Activated T-cell treated with anti-CD3 and anti-CD28 coated beads, Interleukin-2, amount 50 U/mL, for 1 hour (primary cell): ENCODE measurements at regions not wholly inside any gene's neighbourhood (a gene's known extent, or its start where the extent isn't known, plus 50 kb on each side); places are given as distances from the start of the nearest gene placed in this dataset.

Source experiments
- DNase-seq: peaks from one replicate; pipeline ENCODE4 v3.0.0-alpha.2; 2020

DNA sequence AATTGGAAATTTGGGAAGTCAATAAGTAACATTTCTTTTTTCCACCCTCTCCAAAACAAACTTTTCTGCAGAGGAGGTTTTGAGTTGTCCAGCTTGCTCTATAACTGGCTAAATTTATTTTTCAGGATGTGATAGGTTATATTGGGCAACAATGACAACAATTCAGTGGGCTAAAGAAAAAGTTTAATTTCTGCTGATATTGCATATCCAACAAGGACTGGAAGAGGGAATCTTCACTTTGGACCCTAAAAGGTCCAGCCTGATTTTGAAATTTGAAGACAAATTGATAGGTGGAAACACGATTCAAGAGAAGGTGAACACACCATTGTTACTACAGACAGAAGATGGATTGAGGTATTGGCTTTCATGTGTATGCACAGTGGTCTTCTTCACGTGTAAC lies 393.1 kb downstream of the BRINP1 start:
- no peak for DNase-seq

DNA sequence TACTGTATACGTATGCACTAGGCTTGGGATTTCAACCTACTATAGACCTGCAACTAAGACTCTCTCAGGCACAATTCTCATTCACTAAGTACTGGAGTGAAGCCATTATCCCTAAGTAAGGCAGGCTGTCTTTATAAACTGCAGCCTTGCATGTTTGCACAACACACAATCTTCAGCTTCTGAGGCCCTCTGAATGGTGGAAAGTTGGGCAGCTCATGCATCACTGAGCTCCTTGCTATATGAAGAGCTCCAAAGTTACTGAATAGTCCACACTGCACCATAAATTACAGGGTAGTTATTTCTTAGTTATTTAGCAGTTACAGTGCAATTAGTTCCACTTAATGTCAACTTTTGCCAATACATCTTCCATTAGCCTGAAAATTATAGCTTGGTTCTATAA lies 384.6 kb downstream of the BRINP1 start:
- no peak for DNase-seq

DNA sequence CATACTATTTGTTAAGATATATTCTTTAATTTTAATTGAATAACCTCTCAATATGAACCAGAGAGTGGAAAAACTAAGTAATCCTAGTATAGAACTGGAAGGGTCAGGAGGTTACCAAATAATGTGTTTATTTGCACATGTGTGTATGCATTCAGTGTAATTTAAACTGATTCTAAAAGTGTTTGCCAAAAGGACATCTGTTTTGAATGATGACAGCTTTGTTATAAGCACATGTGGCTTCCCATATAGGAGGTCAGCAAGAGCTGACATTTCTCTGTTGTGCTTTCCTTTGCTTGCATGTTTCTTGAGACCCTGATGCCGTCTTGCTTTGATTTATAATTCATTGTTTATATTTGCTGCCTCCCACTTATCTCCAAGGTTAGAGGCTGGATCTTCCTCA lies 383.4 kb downstream of the BRINP1 start:
- DNase-seq = no peak

DNA sequence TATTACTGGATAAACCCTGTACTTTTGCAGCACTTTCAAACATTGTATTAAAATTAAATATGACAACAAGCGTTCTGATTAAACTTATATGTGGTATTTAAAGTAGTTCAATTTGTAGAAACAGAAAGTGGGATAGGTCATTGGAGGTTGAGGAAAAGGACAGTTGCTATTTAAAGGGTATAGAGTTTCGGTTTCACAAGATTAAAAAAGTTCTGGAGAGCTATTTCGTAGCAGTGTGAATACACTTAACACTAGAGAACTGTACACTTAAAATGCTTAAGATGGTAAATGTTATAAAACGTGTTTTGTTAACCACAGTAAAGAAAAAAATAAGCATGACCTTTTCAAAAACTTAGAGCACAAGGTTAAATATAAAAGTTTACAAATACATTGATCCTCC lies 382.1 kb downstream of the BRINP1 start:
- no peak for DNase-seq

DNA sequence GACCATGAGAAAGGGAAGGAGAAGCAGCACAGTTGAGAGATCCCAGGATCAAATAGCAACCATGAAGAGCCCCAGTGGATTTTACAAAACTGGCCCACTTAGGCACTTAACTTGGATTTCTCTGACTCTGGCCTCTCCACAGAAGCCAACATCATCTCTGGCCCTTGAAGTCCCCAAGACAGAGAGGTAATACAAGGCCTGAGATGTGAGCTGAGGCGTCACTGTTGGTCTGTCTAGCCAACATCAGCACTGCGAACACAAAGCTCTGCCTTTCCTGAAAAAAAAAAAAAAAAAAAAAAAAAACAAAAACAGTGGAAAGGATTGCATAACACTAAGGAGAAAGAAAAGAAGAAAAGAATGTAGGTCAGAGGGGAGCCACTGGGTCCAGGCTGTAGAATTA lies 378.3 kb downstream of the BRINP1 start:
- no peak for DNase-seq

DNA sequence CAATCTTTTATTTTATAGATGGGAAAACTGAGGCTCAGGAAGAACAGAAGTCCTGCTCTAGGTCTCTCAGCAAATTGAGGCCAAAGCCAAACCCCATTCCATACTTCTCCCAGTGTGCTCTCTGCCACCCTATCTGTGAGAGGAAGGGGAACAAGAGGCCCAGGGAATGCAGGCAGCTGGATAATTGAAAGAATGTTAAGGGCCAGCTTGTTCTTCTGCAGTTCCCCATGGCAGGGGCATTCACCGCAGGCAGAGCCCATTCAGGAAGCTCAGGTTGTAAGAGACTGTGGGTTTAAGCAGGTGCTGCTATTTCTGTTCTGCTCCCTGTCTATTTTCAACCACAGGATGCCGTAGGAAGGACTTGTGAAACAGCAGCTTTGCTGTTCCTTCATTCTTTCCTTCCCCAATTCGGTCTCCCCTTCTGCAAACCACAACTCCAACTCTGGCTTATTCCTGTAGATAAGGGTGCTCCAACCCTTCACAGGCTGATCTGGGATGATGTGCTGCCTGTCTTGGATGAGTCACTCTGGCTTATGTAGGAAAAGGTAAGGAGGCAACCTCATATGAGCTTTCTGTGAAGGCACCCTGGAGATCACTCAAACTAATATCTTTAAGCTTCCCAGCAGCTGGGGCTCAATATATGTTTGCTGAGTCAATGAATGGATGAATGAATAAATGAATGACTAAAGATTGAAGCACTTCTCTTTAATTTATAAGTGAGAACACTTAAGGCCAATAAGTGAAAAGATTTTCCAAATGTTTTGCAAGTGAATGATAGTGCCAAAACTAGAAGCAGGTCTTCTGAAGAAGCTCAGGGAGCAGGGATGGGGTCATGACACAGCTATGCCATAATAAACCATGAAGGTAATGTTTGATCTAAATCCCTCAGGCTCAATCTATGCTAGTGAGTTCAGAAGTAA lies 377.6 kb downstream of the BRINP1 start:
- DNase-seq = no peak

DNA sequence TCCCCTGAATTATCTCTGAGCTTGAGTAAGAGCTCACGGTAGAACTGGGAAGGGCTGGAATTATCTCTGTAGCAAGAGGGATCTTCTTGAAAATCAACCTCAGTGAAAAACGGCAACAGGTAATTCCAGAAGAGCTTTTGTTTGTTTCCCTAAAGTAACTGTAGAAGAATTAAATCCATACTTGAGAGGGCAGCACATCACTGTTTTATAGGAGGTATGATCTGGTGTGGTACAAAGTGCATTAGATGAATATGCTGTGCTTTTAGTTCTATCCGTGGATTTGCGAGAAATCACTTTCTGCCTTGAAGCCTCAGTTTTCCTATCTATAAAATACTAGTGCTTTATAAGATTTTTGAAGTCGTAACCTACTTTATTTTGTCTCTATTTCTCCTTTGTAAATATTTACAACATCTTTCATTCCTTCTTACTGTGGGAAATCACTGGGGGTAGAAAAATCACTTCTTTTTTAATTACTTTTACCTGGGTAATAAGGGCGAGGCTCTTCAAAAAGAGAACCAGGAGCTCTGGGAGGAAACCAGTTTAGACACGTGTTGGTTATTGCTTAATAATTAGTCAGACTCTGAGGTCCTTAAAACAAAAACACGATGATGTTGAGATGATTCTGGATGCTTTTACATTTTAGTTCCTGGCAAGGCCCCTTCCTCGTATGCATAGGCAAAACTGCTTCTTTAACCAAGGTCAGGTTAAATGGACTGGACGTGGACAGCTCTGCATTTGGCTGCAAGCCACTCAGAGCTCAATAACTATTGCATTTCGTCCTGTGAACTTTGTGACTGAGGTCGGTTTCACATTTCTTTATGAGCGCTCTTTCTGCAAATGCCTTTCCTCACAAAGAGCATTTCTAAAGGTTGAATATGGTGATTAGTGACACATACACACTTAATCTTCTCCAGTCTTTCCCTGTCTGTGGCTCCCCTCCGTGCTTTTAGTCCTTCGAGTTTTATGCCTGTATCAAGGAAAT lies 376.1 kb downstream of the BRINP1 start:
- no peak for DNase-seq

DNA sequence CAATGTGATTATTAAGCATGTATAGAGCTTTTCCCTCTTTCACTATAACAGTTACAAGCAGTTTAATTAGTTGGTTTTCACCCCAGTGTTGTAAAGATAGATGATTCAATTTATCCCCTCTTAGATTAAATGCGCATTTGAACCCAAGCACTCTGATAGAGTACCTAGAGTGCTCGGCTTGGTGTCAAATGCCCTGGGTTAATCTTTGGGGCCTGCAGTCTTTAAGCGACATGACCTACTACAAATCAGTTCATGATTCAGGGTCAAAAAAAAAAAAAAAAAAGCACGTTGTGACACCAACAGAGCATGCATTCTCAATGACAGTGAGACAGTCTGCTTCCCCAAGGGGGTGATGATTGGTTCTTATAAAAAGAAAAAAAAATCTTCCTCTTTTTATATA lies 375.3 kb downstream of the BRINP1 start:
- no peak for DNase-seq

DNA sequence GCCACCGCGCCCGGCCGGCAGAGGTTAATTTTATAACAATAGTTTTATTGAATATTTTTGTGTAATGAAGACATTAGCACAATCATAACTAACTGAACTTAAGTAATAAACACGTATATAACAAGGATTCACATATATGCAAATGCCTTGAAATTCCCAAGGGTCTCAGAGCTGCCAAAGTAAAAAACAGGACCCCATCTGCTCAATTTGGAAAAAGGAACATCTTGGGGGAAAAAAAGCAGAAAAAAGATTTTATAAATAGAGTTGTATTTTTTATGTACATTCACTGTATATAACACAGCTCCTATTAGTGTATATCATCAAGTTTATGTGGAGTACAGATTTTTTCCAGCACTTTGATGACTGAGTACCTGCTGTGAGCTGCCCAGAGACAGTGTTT lies 366.7 kb downstream of the BRINP1 start:
- DNase-seq = no peak

DNA sequence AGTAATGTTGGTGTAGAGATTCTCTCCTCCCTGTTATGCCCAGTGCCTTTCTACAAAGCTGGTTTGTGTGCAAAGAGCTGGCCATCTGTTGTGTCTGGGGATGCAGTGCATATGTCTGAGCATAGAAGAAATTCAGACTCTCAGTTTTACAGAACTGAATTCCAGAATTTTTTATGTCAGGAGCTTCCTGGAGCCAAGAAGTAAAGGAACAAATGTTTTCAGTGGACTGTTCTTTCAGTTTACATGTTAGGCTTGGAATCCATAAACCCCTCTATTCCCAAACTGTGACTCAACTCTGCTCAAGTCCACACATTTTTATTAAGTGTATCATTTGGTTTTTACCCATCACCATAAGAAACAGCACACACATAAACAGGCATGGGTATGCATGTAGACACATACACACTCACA lies 366.0 kb downstream of the BRINP1 start:
- DNase-seq = no peak

DNA sequence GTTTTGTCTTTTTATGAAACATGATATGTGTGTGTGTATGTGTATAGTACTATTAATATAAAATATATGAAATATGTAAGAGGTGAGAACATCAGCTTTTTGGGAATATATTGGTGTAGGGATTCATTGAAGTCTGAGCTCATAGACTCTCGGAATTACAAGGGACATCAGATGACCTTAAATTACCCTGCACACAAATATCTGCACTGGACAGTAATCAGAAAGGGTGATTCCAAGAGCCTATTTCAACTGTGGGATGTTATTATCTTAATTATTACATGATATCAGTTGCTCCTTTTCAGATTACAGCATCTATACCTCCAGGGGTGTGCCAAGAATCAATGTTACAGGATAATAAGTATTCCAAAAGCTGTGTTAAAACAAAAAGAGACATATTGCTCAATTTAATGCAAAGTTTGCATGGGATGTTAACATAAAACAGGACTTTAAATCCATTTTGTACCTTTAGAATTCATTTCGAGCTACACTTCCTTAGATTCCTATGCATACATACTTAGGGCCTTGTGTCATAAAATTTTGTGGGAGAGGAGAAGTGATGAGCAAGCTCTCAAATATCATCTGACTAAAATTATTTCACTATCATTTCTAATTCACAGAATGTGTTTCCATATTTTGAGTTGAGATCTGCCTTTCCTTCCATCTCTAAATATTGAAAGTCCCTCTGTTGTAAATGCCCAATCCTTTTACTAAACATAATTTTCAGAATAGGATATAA lies 365.2 kb downstream of the BRINP1 start:
- no peak for DNase-seq

DNA sequence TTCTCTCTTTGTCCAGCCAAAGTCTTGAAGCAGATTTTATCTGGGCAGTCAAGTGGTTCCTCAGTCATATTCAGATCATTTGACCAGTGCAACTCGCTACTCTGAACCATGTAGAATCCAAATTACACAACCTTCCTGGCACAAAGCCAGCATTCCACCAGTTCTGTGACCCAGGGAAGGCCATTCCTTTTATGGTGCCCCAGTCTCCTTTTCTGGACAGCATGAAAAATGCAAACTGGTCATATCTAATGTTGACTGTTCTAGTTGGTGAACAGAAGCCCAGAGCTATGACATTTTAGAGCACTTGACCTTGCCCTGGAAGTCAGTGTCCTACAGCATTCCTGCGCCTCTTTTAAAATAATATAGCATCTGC lies 364.6 kb downstream of the BRINP1 start:
- DNase-seq = no peak

DNA sequence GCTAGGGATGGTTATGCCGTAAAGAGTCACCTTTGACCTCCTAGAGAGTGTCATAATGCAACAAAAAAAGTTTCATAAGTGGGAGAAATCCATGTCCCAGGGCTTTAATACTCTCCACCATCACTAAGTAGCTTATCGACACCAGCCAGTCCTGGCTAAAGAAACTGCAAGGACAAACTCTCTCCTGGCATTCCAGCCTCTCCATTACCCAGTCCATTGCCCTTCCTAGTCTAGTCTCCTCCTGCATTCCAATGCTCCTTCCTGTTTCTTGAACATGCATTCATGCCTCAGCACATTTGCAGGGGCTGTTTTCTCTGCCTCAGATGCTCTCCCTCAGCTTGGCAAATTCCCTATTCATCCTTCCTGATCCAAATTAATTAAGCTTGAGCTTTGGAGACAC lies 364.1 kb downstream of the BRINP1 start:
- no peak for DNase-seq

DNA sequence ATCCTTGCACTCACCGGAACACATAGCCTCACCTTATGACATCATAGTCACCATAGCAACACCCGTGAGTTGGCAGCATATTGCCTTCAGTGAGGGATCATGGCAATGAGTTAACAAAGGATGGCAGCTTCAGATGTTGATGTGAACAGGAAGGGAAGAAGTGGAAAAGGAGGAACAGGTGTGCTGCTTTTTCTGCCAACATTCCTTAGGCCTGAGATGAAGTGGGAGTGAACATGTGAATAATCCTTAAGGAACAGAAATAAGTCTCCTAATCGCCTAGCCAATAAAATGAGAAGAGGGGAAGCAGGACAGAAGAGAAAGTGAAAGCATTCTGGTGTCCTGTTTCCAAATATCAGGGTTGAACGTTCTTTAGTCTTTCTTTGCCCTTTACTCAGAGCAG lies 360.0 kb downstream of the BRINP1 start:
- no peak for DNase-seq

DNA sequence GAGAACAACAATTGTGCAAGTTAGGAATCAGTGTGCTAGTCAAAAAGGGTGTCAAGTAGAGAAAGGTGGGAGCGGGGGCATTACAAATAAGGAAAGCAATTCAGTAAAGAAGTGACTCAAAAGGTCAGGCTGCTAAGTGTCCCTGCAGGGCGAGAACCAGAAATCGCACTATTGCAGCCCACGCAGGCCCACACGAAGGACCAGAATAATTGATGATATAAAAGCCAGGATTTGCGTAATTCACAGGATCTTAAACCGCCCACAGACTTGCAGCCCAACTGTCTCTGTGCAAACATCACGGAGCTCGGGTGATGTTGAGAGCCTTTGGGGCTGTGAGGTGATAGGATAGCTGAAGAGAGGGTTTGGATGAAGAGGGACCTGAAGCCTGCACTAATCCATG lies 349.0 kb downstream of the BRINP1 start:
- no peak for DNase-seq

DNA sequence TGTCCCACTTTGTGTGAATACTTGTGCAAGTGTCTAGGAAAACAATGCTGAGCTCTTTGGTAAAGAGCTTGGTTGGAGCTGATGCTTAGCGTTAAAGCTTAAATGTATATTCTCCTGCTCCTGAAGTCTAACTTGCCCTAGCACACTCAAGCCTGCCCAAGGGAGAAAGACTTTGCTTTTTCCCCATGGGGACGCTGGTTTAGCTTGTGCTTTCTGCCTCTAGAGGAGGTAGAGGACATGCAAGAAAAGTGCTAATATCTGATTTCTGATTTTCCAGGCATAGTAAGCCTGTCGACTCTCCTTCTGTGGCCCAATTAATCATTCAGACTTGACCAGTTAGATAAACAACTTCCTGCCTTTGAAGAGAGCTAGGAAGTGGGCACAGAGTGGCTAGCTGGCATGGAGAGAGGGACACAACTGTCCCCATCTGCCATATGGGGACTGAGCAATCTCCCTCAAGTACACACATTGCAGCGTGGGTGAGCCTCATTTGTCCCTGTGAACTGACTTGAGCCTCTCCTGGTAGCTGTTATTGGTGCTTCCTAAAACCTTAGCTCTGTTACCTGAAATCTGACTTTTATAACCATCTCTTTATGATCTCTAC lies 348.4 kb downstream of the BRINP1 start:
- DNase-seq = no peak

DNA sequence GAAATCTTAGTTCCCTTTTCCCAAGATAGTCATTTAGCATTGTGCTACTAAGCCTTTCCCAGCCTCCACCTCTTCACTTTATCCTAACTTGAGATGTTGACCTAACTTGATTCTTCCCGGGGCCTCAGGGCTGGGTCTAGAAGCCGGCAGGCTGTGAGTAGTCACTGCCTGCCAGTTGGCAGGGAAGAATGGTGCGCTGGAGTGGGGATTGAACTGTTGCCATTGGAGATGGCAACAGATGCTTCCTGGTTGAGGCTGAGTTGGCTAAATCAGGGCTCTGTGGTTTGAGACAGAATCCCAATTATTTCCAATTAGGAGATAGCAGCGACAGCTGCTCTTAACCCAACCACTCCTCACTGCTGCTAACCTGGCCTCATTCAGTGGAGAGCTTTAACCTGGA lies 343.1 kb downstream of the BRINP1 start:
- no peak for DNase-seq

DNA sequence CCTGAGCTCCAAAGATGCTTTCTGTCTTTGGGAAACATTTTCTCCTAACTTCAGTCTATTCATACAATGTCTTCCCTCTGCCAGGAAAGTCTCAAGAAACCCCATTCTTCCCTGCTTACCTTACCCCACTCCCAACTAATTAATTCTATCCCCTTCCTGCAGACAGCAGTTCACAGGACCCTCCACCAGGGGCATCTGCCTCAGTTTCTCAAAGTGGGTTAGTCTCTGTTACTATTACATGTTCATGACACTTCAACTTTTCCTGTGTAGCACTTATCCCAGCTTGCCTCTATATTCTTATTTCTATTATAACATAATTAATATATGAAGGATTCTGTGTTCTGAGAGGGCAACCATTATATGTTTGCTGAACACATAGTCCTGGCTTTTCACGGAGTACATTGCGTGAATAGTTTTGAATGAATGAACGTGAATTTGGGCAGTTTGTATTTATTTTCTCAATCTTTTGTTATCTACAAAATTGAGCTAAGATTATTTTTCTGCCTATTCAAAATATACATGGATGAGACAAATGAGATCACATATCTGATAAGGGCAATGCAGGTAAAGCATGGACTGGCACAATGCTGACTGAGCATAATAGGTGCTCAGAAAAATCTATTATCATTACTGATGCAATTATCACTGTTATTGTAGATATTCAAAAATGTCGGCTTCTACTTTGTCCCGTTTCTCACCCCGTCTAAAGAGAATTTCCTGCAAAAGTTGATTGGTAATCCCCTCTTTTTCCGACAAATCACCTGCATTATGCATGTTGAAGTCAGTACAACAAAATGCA lies 341.1 kb downstream of the BRINP1 start:
- DNase-seq = no peak

DNA sequence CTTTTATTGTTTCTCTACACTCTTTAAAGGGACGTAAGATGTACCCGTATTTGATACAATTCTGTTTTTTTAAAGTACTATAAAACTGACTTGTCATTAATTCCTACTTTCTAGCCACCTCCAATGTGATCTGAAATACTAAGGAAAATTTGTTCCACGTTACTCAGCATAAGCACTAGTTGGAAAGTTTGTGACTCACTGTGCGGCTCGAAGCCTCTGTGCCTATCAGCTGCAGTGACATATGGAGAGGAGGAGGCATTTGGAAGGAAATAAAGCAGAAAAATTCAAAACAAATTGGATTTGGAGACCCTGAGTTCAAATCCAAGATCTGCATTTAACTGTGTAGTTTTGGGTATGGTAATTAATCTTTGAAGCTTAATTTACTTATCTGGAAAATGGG lies 339.3 kb downstream of the BRINP1 start:
- no peak for DNase-seq

DNA sequence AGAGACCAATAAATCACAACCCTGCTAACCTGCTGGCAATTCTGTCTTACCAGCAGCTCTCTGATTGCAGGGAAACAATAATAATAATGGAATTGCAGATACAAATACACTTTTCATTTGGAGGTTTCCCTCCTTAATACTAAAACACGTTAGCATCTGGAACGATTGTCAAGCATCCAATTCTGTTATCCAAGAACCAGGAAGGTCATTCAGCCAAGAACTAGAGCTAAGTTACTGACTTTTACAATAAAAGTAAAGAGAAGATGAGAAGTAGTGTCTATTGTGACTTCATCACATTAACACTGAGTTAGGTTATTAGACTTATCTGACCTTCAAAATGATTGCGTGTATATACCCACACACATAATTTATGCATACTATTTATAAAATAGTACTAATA lies 335.6 kb downstream of the BRINP1 start:
- no peak for DNase-seq

DNA sequence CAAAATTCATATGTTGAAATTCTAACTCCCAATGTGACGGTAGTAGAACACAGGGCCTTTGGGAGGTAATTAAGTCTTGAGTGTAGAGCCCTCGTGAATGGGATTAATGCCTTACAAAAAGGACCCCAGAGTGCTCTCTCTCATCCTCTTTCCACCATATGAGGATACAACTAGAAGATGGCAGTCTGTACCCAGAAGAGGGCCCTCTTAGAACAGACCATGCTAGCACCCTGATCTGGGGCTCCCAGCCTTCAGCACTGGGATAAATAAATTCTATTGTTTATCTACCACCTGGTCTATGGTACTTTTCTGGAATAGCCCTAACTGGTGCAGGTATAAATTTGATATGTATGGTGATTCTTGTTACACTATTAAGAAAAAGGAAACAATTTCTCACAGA lies 332.3 kb downstream of the BRINP1 start:
- DNase-seq = no peak

DNA sequence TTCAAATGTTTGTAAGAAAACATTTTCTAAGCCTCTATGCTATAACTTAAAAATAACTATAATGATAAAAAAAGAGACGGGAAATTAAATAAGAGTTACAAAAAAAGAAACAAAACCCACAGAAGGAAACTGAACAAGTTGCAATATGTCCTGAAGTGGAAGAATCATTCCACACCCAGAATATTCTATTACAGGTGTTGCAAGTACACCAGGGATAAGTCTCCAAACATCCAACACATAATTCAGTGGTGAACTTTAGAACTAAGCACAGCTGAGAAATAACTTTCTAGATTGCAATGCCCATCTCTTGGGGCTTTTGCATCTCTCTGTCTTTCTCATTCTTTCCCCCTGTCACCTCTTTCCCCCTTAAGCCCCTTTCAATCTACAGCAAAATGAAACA lies 325.2 kb downstream of the BRINP1 start:
- no peak for DNase-seq
